ENCODE measurements at regions not wholly inside any gene's neighbourhood (a gene's known extent, or its start where the extent isn't known, plus 50 kb on each side); places are given as distances from the start of the nearest gene placed in this dataset.

DNA sequence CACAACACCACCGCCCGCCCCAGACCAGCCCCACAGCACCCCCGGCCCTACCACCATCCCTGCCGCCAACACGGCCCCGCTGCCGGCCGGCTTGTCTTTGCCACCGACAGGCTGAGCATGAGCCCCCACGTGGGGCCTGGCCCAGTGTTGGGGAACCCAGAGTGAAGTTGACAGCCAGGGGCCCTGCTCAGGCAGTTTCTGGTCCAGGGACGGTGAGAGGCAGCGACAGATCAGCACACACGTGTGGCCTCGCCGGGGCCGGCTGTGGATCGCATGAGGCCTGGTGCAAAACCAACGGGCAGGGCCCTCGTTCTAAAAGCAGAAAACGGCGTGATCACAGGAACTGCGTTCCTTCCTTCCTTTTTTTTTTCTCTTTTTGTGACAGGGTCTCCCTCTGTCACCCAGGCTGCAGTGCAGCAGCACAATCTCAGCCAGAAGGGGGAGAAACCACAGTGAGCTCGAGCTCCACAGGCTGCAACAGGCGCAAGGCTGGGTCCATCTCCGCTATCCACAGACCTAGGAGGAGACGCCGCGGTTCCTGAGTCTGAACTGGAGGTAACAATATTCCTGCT is 50.5 kb upstream of the FBRSL1 start:
- DNase-seq, result no peak

GRCh38 chr12:132438726-132439125 is 51.2 kb upstream of the FBRSL1 start:
- no peak for DNase-seq

GRCh38 chr12:132437943-132438700 is 51.8 kb upstream of the FBRSL1 start:
- DNase-seq, result no peak

GRCh38 chr12:132437252-132437932 is 52.6 kb upstream of the FBRSL1 start:
- DNase-seq, result no peak

- DNase-seq, result no peak
Measured at GRCh38 chr12:132436791-132437251, 53.1 kb upstream of the FBRSL1 start.

GRCh38 chr12:132435486-132436187 is 54.3 kb upstream of the FBRSL1 start:
- DNase-seq, result no peak

GRCh38 chr12:132433641-132434395 is 56.1 kb upstream of the FBRSL1 start:
- peak; percentile 62 for DNase-seq

DNA sequence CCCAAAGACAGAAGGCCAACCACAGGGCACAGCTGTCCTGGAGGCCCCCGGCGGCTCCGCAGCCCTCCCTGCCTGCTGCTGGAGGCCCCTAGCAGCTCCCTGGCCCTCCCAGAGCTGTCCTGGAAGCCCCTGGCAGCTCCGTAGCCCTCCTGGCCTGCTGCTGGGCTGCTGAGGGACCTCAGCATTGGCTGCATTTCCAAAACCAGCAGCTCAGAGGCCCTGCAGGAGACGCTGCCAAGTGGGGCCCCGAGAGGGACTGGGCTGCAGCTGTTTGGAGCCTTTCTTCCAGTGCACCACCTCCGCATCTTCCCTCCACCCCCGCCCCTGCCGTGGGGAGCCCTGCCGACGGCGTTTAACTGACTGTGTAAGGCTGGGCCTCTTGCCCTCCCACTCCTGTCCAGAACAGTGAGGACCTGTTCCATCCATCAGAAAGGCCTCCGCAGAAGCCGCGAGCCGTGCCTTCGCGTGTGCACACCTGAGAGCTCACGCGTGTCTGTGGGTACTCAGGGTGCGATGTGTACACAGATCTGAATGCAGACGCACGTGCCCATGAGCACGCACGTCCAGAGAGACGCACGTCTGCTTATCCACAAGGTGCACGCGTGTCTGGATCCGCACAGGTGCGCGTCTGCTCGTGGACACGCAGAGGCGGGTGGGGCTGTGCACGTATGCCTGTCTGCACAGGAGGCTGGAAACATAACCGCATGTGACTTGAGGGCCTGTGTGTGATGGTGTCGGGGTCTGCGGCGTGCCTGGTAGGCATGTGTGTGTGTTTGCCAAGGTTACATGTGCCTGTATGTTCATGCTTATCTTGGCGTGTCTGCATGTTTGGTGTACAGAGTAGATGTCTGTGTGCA is 57.0 kb upstream of the FBRSL1 start:
- no peak for DNase-seq

DNA sequence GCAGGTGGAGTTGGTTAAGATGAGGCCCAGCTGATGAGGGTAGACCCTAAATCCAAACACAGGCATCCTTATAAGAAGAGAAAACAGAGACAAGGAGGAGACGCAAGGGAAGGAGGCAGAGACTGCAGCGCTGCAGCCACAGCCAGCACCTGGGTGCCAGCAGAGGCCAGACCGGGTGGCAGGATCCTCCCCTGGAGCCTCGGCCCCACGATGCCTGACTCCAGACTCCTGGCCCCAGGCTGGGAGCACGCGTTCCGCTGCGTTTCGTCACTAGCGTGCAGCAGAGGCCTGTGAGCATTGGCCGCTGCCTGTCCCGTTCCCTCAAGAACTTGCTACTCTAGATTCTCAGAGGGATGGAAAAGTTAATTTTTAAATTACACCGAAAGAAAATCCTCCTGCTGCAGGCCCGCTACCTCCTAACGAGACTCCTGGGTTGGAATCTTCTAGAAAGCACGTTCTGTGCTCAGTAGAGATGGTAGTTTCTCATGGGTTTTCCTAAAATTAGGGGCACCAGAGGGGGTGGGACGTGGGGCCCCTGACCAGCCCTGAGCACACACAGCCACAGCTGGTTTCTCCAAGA is 57.7 kb upstream of the FBRSL1 start:
- no peak for DNase-seq

GRCh38 chr12:132430838-132431774 is 58.8 kb upstream of the FBRSL1 start:
- DNase-seq, result no peak

GRCh38 chr12:132429946-132430643 is 59.9 kb upstream of the FBRSL1 start:
- DNase-seq, result peak; percentile 95

GRCh38 chr12:132429602-132429945 is 60.4 kb upstream of the FBRSL1 start:
- DNase-seq, result peak; percentile 85

DNA sequence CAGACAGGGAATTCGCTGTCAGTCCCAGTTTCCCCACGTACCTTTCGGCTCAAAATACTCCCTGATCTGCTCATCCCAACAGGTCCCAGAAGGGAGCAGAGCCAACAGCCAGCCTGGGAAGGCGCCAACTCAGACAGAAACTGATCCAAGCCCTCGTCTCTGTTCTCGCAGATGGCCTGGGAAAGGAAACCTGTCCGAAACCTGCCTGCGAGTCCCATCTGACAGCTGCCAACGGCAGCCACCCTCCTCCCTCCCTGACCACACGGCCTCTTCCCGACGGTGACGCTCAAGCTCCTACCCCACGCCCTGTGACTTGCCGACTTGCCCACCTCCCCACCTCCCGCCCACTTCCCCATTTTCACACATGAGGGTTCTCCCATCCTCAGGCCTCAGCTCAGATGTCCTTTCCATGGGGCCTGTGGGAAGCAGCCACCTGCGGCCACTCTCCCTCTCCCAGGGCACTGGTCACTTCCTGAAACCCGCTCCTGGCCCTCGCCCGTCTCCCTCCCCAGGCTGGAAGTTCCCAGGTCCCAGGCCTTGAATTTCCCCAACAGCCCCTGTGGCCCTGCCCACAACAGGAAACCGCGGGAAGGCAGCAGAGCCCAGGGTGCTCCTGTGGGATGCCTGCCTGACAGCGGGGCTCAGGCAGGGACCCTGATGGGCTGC is 60.9 kb upstream of the FBRSL1 start:
- DNase-seq, result peak; percentile 50

DNA sequence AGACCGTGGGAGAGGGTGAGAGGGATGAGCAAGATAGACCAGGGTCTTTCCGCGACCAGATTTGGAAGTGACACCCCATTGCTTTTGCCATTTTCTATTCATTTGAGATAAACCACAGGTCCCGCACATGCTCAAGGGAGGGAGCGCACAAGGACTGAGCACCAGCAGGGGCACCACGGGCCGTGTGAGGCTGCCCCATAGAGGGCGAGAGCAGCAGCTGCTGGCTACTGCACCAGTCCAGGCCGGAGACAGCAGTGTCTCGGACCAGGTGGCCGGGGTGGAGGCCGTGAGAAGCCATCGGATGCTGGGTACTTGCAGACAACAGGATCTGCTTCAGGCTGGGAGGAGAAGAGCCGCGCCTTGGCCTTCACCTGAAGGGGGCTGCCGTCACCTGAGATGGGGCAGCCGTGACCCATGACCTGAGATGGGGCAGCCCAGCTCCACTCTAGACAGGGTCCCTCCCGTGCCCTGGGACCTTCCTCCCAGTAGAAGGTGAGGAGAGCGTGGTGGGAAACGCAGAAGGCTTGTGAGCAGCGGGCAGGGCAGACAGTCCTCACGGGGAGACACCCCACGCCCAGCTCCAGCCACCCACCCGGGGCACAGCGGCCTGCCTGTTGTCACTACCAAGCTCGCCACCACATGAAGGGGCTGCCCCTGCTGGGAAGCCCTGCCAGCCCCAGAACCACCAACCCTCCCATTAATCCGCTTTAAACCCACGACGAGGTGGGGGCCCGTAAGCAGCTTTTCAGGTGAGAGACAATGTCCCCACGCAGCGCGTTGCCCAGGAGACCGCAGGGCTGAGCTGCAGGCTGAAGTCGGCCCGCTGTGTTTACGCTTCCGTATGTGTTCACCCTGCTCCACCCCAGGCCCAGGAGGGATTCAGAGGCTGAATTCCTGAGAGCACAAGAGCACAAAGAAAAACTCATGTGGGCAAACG is 61.7 kb upstream of the FBRSL1 start:
- DNase-seq, result peak; percentile 50

- no peak for DNase-seq
Measured at GRCh38 chr12:132427174-132427768, 62.7 kb upstream of the FBRSL1 start.

GRCh38 chr12:132426349-132427173 is 63.4 kb upstream of the FBRSL1 start:
- DNase-seq, result no peak

Data from DMS79 treated with DMSO at 0.1 percent for 48 hours (cell line).